Endothelial cell of umbilical vein (primary cell): ENCODE measurements at regions not wholly inside any gene's neighbourhood (a gene's known extent, or its start where the extent isn't known, plus 50 kb on each side); places are given as distances from the start of the nearest gene placed in this dataset.

Source experiments
- BruUV-seq: library from RNA; stranded (reverse); fragments of 400-500 nt; replicated peaks from 2 replicates; lab custom pipeline; 2021; lab: Mats Ljungman, UMichigan
- CTCF ChIA-PET: fragments of 300-600, 350-600 bp; sonication (Branson Sonifier 250); formaldehyde crosslinking; loops from one replicate; lab custom pipeline; 2021; ENCODE audit warnings: antibody characterized with exemption, inconsistent platforms; lab: Charles Lee
- POLR2A ChIA-PET: fragments of 300-600, 350-600 bp; sonication (Branson Sonifier 250); formaldehyde crosslinking; loops from one replicate; lab custom pipeline; 2021; ENCODE audit warnings: antibody characterized with exemption, inconsistent platforms; lab: Charles Lee
- DNase-seq: peaks from one replicate; pipeline ENCODE4 v3.0.0-alpha.2; 2011; ENCODE audit warnings: low read depth, low spot score
- FAIRE-seq: peaks from 2 replicates; lab custom pipeline; 2011; peaks lifted over from hg19 to GRCh38; lab: Jason Lieb, UNC
- H2AFZ ChIP-seq: 2 replicates; pipeline ENCODE4 v1.6.0; 2012; ENCODE audit warnings: low read depth, low read length, control low read depth, inconsistent platforms
- H3K27ac ChIP-seq: 2 replicates; pipeline ENCODE4 v1.5.1; 2011; ENCODE audit warnings: low read depth, mild to moderate bottlenecking, control low read depth, low read length, moderate library complexity; ENCODE audit not compliant: insufficient read depth
- H3K27me3 ChIP-seq, 2 experiments: 2 replicates each; pipeline versions ENCODE4 v1.6.0 to v1.6.1; 2011; ENCODE audit warnings: low read length in 2 of 2, mixed read lengths in 1 of 2; ENCODE audit not compliant: control insufficient read depth in 2 of 2, insufficient read depth in 2 of 2
- H3K36me3 ChIP-seq, 2 experiments: 2 replicates in 1 of 2; 3 replicates in 1 of 2; pipeline ENCODE4 v1.5.1; 2011; ENCODE audit warnings: low read length in 2 of 2, mild to moderate bottlenecking in 1 of 2, moderate library complexity in 1 of 2; ENCODE audit not compliant: control insufficient read depth in 2 of 2, insufficient read depth in 2 of 2; ENCODE audit errors: extremely low read depth in 1 of 2
- H3K4me1 ChIP-seq: 3 replicates; pipeline ENCODE4 v1.5.1; 2011; ENCODE audit warnings: mild to moderate bottlenecking, low read length; ENCODE audit not compliant: control insufficient read depth, insufficient read depth; ENCODE audit errors: extremely low read depth
- H3K4me2 ChIP-seq: 2 replicates; pipeline ENCODE4 v1.6.1; 2011; ENCODE audit warnings: low read length, control low read depth, mixed read lengths; ENCODE audit not compliant: insufficient read depth
- H3K4me3 ChIP-seq, 3 experiments: fragments of 200-600 bp in 1 of 3; sonication (generic), shearing (Covaris generic) in 1 of 3; replicated peaks in 1 of 3; 2 replicates each; pipeline ENCODE4 v1.5.1; 2011 to 2016; ENCODE audit warnings: control low read depth in 3 of 3, low read length in 3 of 3, mild to moderate bottlenecking in 2 of 3, inconsistent platforms in 1 of 3, low read depth in 1 of 3, moderate library complexity in 1 of 3; ENCODE audit not compliant: insufficient read depth in 1 of 3
- H3K79me2 ChIP-seq: 2 replicates; pipeline ENCODE4 v1.6.0; 2012; ENCODE audit warnings: low read length, inconsistent platforms; ENCODE audit not compliant: control insufficient read depth, insufficient read depth
- H3K9ac ChIP-seq: replicated peaks from 2 replicates; pipeline ENCODE3; 2011; ENCODE audit warnings: low read length, control low read depth; ENCODE audit not compliant: insufficient read depth; ENCODE audit errors: extremely low read depth
- H3K9me1 ChIP-seq: replicated peaks from 3 replicates; pipeline ENCODE4 v1.6.0; 2011; ENCODE audit warnings: mild to moderate bottlenecking, low read length; ENCODE audit not compliant: control insufficient read depth, insufficient read depth; ENCODE audit errors: extremely low read depth
- H3K9me3 ChIP-seq: replicated peaks from 2 replicates; pipeline ENCODE4 v1.5.1; 2012; ENCODE audit warnings: low read length, inconsistent platforms; ENCODE audit not compliant: control insufficient read depth, insufficient read depth
- H4K20me1 ChIP-seq: replicated peaks from 2 replicates; pipeline ENCODE3; 2011; ENCODE audit warnings: mild to moderate bottlenecking, low read length; ENCODE audit not compliant: control insufficient read depth, insufficient read depth; ENCODE audit errors: extremely low read depth
- CTCF ChIP-seq, 2 donors: IDR thresholded peaks; 1 replicate in 1 of 2; 2 replicates in 1 of 2; pipeline ENCODE4 v1.5.1; 2011; ENCODE audit warnings: low read length in 2 of 2, mild to moderate bottlenecking in 2 of 2, moderate library complexity in 2 of 2, control low read depth in 1 of 2, inconsistent platforms in 1 of 2, low read depth in 1 of 2; ENCODE audit not compliant: insufficient read depth in 1 of 2; ENCODE audit errors: extremely low read depth in 1 of 2
- EZH2 ChIP-seq: IDR thresholded peaks from 2 replicates; pipeline ENCODE4 v1.6.1; 2012; ENCODE audit warnings: borderline replicate concordance, low read depth, mild to moderate bottlenecking, moderate library complexity, low read length, inconsistent platforms; ENCODE audit not compliant: severe bottlenecking
- FOS ChIP-seq: IDR thresholded peaks from 2 replicates; pipeline ENCODE4 v1.6.1; 2011; ENCODE audit warnings: mild to moderate bottlenecking, low read length, moderate library complexity, borderline replicate concordance; ENCODE audit not compliant: insufficient read depth
- GATA2 ChIP-seq: IDR thresholded peaks from 2 replicates; pipeline ENCODE4 v1.7.0; 2011; ENCODE audit warnings: low read depth, mild to moderate bottlenecking, moderate library complexity, mixed read lengths, low read length; ENCODE audit not compliant: insufficient read length, insufficient read depth
- JUN ChIP-seq: IDR thresholded peaks from 2 replicates; pipeline ENCODE4 v1.6.1; 2011; ENCODE audit warnings: borderline replicate concordance, low read depth; ENCODE audit not compliant: insufficient read length, insufficient read depth
- MAX ChIP-seq: IDR thresholded peaks from 2 replicates; pipeline ENCODE4 v1.6.1; 2011; ENCODE audit not compliant: insufficient read depth, insufficient read length
- MYC ChIP-seq: IDR thresholded peaks from one replicate; pipeline ENCODE4 v1.6.1; 2011; ENCODE audit warnings: mild to moderate bottlenecking, low read depth, low read length
- POLR2A ChIP-seq: IDR thresholded peaks from 2 replicates; pipeline ENCODE4 v1.6.1; 2012; ENCODE audit warnings: low read depth, mild to moderate bottlenecking, control low read depth, low read length
- POLR2AphosphoS5 ChIP-seq: IDR thresholded peaks from 2 replicates; pipeline ENCODE4 v1.6.1; 2012; ENCODE audit warnings: low read depth, mild to moderate bottlenecking, control low read depth, low read length, moderate library complexity; ENCODE audit not compliant: insufficient read depth
- dilution Hi-C: fragments of 300-500 bp; cut with MboI; formaldehyde crosslinking; loops from one replicate; pipeline ENCODE4 v1.15.0; 2019; ENCODE audit warnings: low sequenced_read_pairs; ENCODE audit not compliant: extremely low pct_ligation_motif_present
- intact Hi-C: fragments of 100-400 bp; cut with micrococcal nuclease; formaldehyde crosslinking; loops from one replicate; pipeline ENCODE4 v1.10.0; 2022

- ChIA-PET POLR2A (no interaction called here), CTCF (no interaction called here)
- H4K20me1 ChIP-seq: no peaks in the 10 kb centered on the region
- H3K9me1 ChIP-seq: no peaks in the 10 kb centered on the region
- H3K27me3 ChIP-seq: no peaks in the 10 kb centered on the region
- H2AFZ ChIP-seq: no peak overlapping the region
- no peak overlapping the region for H3K9ac ChIP-seq
- no peak overlapping the region for H3K27ac ChIP-seq
- DNase-seq (no peak), FAIRE-seq (no peak)
- H3K4me3 ChIP-seq: no peak overlapping the region
- no peaks in the 10 kb centered on the region for H3K9me3 ChIP-seq
- H3K36me3 ChIP-seq: no peaks in the 10 kb centered on the region
- BruUV-seq: no TSS peak
- H3K4me1 ChIP-seq: no peaks in the 10 kb centered on the region
- H3K79me2 ChIP-seq: no peaks in the 10 kb centered on the region
- intact Hi-C loops: no loop called here
- dilution Hi-C loops: no loop called here
- H3K4me2 ChIP-seq: no peak overlapping the region
- no peak for TF ChIP-seq CTCF (IDR thresholded peaks at IDR 0.05; ENCODE audit: extremely low read depth in 1 of 2, insufficient read depth in 1 of 2, low read depth in 1 of 2, low read length in 2 of 2)
- no peak for TF ChIP-seq EZH2
- TF ChIP-seq POLR2AphosphoS5: no peak
- no peak for TF ChIP-seq MAX
- no peak for TF ChIP-seq GATA2
- no peak for TF ChIP-seq POLR2A
- no peak for TF ChIP-seq FOS
- TF ChIP-seq JUN: no peak
- no peak for TF ChIP-seq MYC
Measured at GRCh38 chr7:40987571-40987970, 715.3 kb downstream of the INHBA start.
